ENCODE measurements at regions not wholly inside any gene's neighbourhood (a gene's known extent, or its start where the extent isn't known, plus 50 kb on each side); places are given as distances from the start of the nearest gene placed in this dataset.

GRCh38 chr1:244328476-244328875 is 123.2 kb downstream of the ADSS2 start:
- TF ChIP-seq POLR2A (IDR thresholded peaks at IDR 0.05) (no peak), POLR2AphosphoS5 (IDR thresholded peaks at IDR 0.05) (no peak)
- TF ChIP-seq, protein P1, sequence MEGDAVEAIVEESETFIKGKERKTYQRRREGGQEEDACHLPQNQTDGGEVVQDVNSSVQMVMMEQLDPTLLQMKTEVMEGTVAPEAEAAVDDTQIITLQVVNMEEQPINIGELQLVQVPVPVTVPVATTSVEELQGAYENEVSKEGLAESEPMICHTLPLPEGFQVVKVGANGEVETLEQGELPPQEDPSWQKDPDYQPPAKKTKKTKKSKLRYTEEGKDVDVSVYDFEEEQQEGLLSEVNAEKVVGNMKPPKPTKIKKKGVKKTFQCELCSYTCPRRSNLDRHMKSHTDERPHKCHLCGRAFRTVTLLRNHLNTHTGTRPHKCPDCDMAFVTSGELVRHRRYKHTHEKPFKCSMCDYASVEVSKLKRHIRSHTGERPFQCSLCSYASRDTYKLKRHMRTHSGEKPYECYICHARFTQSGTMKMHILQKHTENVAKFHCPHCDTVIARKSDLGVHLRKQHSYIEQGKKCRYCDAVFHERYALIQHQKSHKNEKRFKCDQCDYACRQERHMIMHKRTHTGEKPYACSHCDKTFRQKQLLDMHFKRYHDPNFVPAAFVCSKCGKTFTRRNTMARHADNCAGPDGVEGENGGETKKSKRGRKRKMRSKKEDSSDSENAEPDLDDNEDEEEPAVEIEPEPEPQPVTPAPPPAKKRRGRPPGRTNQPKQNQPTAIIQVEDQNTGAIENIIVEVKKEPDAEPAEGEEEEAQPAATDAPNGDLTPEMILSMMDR (IDR thresholded peaks at IDR 0.05), result no peak

All from upper lobe of left lung (tissue), 4 donors.